WERI-Rb-1 (cell line): ENCODE measurements at regions not wholly inside any gene's neighbourhood (a gene's known extent, or its start where the extent isn't known, plus 50 kb on each side); places are given as distances from the start of the nearest gene placed in this dataset.

Source experiments
- DNase-seq: peaks from one replicate; pipeline ENCODE4 v3.0.0-alpha.2; 2020
- H3K27ac ChIP-seq: fragments of 250-450 bp; sonication (Bioruptor Pico); 2 replicates; pipeline ENCODE4 v1.5.1; 2020; ENCODE audit warnings: mild to moderate bottlenecking, moderate library complexity
- H3K27me3 ChIP-seq: fragments of 250-450 bp; sonication (Bioruptor Pico); 2 replicates; pipeline ENCODE4 v1.5.1; 2021; ENCODE audit warnings: mild to moderate bottlenecking, low read depth, moderate library complexity; ENCODE audit not compliant: insufficient read depth, severe bottlenecking
- H3K36me3 ChIP-seq: fragments of 250-450 bp; sonication (Bioruptor Pico); 2 replicates; pipeline ENCODE4 v1.5.1; 2020; ENCODE audit warnings: mild to moderate bottlenecking, moderate library complexity
- H3K4me3 ChIP-seq: 2 replicates; pipeline ENCODE4 v1.5.1; 2011; ENCODE audit warnings: low read depth, mild to moderate bottlenecking, control low read depth, low read length
- H3K9me3 ChIP-seq: fragments of 250-450 bp; sonication (Bioruptor Pico); 2 replicates; pipeline ENCODE4 v1.5.1; 2021; ENCODE audit warnings: mild to moderate bottlenecking, moderate library complexity; ENCODE audit not compliant: severe bottlenecking
- TF ChIP-seq, protein P1 (sequence below): IDR thresholded peaks from 2 replicates; pipeline ENCODE4 v1.5.1; 2011; ENCODE audit warnings: low read depth, mild to moderate bottlenecking, control low read depth, inconsistent platforms, low read length

DNA sequence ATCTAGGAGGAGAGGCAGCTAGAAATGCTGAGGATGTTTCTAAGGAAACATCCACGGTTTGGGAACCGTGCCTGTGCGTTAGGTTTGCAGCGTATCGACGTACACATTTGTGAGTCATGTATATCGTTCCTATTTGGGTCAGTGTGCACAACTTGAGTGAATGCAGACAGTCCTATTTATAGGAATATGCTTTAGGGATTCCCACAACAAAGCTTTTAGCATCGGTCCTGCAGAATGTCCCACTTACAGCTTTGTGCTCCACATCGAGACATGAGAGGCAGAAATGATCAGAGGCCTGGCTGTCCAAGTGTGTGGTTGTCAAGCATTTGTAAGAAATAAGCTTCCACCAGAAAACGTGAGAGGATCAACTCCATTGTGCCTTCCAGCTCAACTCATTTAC lies 1282.7 kb upstream of the WWC1 start:
- Histone ChIP-seq H3K4me3 (no peak overlapping the region), H3K36me3 (no peaks in the 10 kb centered on the region), H3K27me3 (no peaks in the 10 kb centered on the region), H3K27ac (no peak overlapping the region), H3K9me3 (no peaks in the 10 kb centered on the region)
- DNase-seq = no peak
- TF ChIP-seq, protein P1, sequence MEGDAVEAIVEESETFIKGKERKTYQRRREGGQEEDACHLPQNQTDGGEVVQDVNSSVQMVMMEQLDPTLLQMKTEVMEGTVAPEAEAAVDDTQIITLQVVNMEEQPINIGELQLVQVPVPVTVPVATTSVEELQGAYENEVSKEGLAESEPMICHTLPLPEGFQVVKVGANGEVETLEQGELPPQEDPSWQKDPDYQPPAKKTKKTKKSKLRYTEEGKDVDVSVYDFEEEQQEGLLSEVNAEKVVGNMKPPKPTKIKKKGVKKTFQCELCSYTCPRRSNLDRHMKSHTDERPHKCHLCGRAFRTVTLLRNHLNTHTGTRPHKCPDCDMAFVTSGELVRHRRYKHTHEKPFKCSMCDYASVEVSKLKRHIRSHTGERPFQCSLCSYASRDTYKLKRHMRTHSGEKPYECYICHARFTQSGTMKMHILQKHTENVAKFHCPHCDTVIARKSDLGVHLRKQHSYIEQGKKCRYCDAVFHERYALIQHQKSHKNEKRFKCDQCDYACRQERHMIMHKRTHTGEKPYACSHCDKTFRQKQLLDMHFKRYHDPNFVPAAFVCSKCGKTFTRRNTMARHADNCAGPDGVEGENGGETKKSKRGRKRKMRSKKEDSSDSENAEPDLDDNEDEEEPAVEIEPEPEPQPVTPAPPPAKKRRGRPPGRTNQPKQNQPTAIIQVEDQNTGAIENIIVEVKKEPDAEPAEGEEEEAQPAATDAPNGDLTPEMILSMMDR = no peak

DNA sequence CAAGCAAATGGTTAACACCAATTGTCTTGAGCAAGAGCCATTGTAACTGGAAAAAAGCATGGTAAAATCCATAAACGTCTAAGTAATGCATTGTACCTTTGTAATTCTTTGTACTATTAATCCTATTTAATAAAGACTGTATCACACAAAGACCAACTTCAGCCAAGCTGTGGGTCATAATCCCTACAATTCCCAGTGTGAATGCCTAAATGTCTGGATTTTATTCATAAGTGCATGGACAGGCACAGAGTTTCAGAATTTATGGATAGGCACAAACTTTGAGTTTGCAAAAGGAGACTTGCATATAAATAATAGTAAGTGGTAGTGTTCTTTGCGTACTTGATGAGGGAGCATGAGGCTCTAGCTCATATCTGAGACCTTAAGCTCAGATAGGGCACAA lies 1280.2 kb upstream of the WWC1 start:
- DNase-seq = no peak
- TF ChIP-seq, protein P1 = no peak
- H3K4me3 ChIP-seq = no peak overlapping the region
- H3K27me3 ChIP-seq = no peaks in the 10 kb centered on the region
- H3K9me3 ChIP-seq = no peaks in the 10 kb centered on the region
- H3K27ac ChIP-seq = no peak overlapping the region
- H3K36me3 ChIP-seq = no peaks in the 10 kb centered on the region

DNA sequence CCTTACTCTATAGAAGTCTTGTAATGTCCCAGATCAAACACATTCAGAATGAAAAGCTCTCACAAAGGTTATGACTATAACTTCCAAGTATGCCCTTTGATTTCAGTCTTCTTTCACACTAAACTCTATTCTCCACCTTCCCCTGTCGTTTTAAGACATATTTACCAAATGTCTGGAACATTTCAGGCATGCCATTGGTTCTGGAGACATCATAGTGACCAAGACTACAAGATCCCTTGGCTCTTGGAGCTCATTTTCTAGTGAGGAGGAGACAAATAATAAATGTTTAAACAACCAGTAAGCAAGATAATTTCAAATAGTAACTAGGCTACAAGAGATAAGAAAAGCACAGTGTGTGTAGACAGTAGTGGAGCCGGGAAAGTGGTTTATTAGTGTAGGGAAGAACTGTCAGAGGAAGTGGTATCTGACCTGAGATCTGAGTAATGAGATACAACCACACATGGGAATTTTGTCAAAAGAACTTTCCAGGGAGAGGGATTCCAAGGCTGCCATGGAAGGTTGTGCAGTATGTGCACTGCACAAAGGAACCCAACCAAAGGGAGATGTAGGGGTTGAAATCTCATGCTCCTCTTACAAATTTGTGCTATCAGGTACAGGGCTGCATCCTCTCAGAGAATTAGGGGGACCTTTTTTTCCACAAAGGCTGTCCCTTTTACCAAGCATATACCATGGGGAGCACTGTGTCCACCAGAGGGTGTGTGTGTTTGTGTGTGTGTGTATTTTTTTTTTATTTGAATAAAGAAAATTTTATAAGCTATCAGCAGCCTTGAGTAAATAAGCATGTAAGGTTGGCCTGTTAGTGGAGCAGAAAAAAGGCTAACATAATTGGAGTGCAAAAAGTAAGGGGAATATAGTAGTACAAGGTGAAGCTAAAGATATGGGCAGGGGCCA lies 1279.1 kb upstream of the WWC1 start:
- TF ChIP-seq, protein P1 = no peak
- Histone ChIP-seq H3K36me3 (no peaks in the 10 kb centered on the region), H3K9me3 (no peaks in the 10 kb centered on the region), H3K27me3 (no peaks in the 10 kb centered on the region), H3K4me3 (no peak overlapping the region), H3K27ac (no peak overlapping the region)
- DNase-seq = no peak

DNA sequence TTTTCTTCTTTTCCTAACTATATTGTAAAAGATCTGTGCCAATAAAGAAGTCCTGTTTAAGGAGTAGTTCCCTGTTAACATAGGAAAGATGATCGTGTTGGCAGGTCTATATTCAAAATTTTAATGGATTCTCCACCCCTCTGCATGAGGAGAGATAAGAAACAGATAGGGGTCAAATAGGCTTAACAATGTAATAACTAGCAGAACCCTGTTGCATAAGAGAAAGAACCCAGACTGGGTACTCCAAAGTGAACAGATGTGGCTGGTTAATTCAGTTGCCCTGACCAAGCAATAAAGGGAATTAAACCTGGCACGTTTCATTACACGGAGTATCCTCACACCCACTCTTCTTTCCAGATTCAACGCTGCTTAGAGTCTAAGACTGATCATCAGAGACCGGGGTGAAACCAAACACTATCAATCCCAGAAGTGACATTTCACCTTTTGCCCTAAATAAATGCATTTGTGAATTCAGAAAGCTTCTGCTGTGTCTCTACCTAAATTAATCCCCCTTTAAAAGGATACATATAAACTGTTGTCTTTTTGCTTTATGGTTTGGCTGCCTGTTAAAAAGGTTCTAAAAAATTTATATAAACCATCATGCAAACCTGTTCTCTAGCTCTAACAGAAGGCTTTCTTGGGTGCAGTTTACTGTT lies 1276.9 kb upstream of the WWC1 start:
- Histone ChIP-seq H3K27ac (no peak overlapping the region), H3K27me3 (no peaks in the 10 kb centered on the region), H3K4me3 (no peak overlapping the region), H3K36me3 (no peaks in the 10 kb centered on the region), H3K9me3 (no peaks in the 10 kb centered on the region)
- peak; percentile 30 for DNase-seq
- TF ChIP-seq, protein P1 = no peak

DNA sequence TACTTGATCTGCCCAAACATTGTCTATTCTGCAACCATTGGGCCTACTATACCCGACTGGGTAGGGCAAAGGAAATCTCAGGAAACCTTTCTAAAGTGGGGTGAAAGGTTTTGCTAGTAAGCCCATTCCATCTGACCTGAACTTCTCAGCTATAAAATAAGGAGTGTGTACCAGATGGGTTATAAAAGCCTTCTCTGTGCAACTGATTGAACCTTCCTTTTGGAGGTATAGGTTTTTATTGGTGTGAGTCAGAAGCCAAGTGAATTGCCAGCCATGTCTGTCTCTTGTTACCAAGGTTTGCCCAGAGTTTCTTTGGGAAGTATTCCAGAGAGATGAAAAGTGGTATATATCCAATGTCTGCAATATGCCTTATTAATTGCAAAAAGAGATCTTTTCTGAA lies 1271.0 kb upstream of the WWC1 start:
- no peaks in the 10 kb centered on the region for H3K27me3 ChIP-seq
- TF ChIP-seq, protein P1 = no peak

More for the DNA sequence above, 1271.0 kb upstream of the WWC1 start:
- Histone ChIP-seq H3K9me3 (no peaks in the 10 kb centered on the region), H3K4me3 (no peak overlapping the region), H3K36me3 (no peaks in the 10 kb centered on the region), H3K27ac (no peak overlapping the region)
- DNase-seq = no peak
